ENCODE measurements at regions not wholly inside any gene's neighbourhood (a gene's known extent, or its start where the extent isn't known, plus 50 kb on each side); places are given as distances from the start of the nearest gene placed in this dataset.

- no peak overlapping the region for H2AFZ ChIP-seq
- no peak overlapping the region for H3K27ac ChIP-seq
- no peak for DNase-seq (ENCODE audit: low spot score)
- H4K20me1 ChIP-seq (ENCODE audit: insufficient read depth, poor library complexity, severe bottlenecking), result no peaks in the 10 kb centered on the region
- no peaks in the 10 kb centered on the region for H3K27me3 ChIP-seq
- no peaks in the 10 kb centered on the region for H3K9me2 ChIP-seq (replicated peaks; ENCODE audit: insufficient read depth)
- TF ChIP-seq CTCF (IDR thresholded peaks at IDR 0.05; ENCODE audit: poor library complexity) (no peak), EZH2 (IDR thresholded peaks at IDR 0.05; ENCODE audit: borderline replicate concordance) (no peak), EZH2phosphoT487 (IDR thresholded peaks at IDR 0.05; ENCODE audit: low read depth, severe bottlenecking, unreplicated experiment) (no peak)
- no peaks in the 10 kb centered on the region for H3K9me3 ChIP-seq (ENCODE audit: low read depth)
- peaks cover 9% of the 10 kb centered on the region for H3K4me1 ChIP-seq (ENCODE audit: insufficient read depth)
- no peaks in the 10 kb centered on the region for H3K79me2 ChIP-seq
- H3K4me2 ChIP-seq, result no peak overlapping the region
- H3K4me3 ChIP-seq, result no peak overlapping the region
- WGBS (ENCODE audit: low lambda C conversion rate, missing lambda C conversion rate), result 68% methylated on average over 4 of the region's 4 CpGs
- H3K36me3 ChIP-seq (replicated peaks; ENCODE audit: insufficient read depth, low read depth), result no peaks in the 10 kb centered on the region
These were observed 229.7 kb upstream of the CDH5 start for GRCh38 chr16:66136841-66137240.

GRCh38 chr16:66135838-66136237 lies 230.7 kb upstream of the CDH5 start:
- TF ChIP-seq CTCF (IDR thresholded peaks at IDR 0.05; ENCODE audit: poor library complexity) (no peak), EZH2 (IDR thresholded peaks at IDR 0.05; ENCODE audit: borderline replicate concordance) (no peak), EZH2phosphoT487 (IDR thresholded peaks at IDR 0.05; ENCODE audit: low read depth, severe bottlenecking, unreplicated experiment) (no peak)
- Histone ChIP-seq H2AFZ (no peak overlapping the region), H4K20me1 (ENCODE audit: insufficient read depth, poor library complexity, severe bottlenecking) (no peaks in the 10 kb centered on the region), H3K4me2 (no peak overlapping the region), H3K9me2 (replicated peaks; ENCODE audit: insufficient read depth) (no peaks in the 10 kb centered on the region), H3K9me3 (ENCODE audit: low read depth) (no peaks in the 10 kb centered on the region), H3K27ac (no peak overlapping the region), H3K4me3 (no peak overlapping the region), H3K4me1 (ENCODE audit: insufficient read depth) (peaks cover 9% of the 10 kb centered on the region), H3K79me2 (no peaks in the 10 kb centered on the region), H3K27me3 (no peaks in the 10 kb centered on the region), H3K36me3 (replicated peaks; ENCODE audit: insufficient read depth, low read depth) (no peaks in the 10 kb centered on the region)
- 92% methylated on average over 5 of the region's 5 CpGs for WGBS (ENCODE audit: low lambda C conversion rate, missing lambda C conversion rate)
- no peak for DNase-seq (ENCODE audit: low spot score)

GRCh38 chr16:66135421-66135831 lies 231.1 kb upstream of the CDH5 start:
- peaks cover 9% of the 10 kb centered on the region for H3K4me1 ChIP-seq (ENCODE audit: insufficient read depth)
- no peak overlapping the region for H3K27ac ChIP-seq
- H4K20me1 ChIP-seq (ENCODE audit: insufficient read depth, poor library complexity, severe bottlenecking), result no peaks in the 10 kb centered on the region
- H3K9me2 ChIP-seq (replicated peaks; ENCODE audit: insufficient read depth), result no peaks in the 10 kb centered on the region
- H3K4me3 ChIP-seq, result no peak overlapping the region
- H3K79me2 ChIP-seq, result no peaks in the 10 kb centered on the region
- TF ChIP-seq EZH2phosphoT487 (IDR thresholded peaks at IDR 0.05; ENCODE audit: low read depth, severe bottlenecking, unreplicated experiment) (no peak), EZH2 (IDR thresholded peaks at IDR 0.05; ENCODE audit: borderline replicate concordance) (no peak), CTCF (IDR thresholded peaks at IDR 0.05; ENCODE audit: poor library complexity) (no peak)
- H3K27me3 ChIP-seq, result no peaks in the 10 kb centered on the region
- H3K4me2 ChIP-seq, result no peak overlapping the region
- no peaks in the 10 kb centered on the region for H3K9me3 ChIP-seq (ENCODE audit: low read depth)
- WGBS (ENCODE audit: low lambda C conversion rate, missing lambda C conversion rate), result 61% methylated on average over 4 of the region's 4 CpGs
- DNase-seq (ENCODE audit: low spot score), result peak; percentile 24
- H3K36me3 ChIP-seq (replicated peaks; ENCODE audit: insufficient read depth, low read depth), result no peaks in the 10 kb centered on the region
- H2AFZ ChIP-seq, result no peak overlapping the region

GRCh38 chr16:66134875-66135274 lies 231.6 kb upstream of the CDH5 start:
- Histone ChIP-seq H3K4me3 (no peak overlapping the region), H2AFZ (no peak overlapping the region), H3K4me1 (ENCODE audit: insufficient read depth) (peaks cover 9% of the 10 kb centered on the region), H3K27ac (no peak overlapping the region), H3K79me2 (no peaks in the 10 kb centered on the region), H3K27me3 (no peaks in the 10 kb centered on the region), H3K9me3 (ENCODE audit: low read depth) (no peaks in the 10 kb centered on the region), H3K4me2 (no peak overlapping the region), H4K20me1 (ENCODE audit: insufficient read depth, poor library complexity, severe bottlenecking) (no peaks in the 10 kb centered on the region), H3K36me3 (replicated peaks; ENCODE audit: insufficient read depth, low read depth) (no peaks in the 10 kb centered on the region), H3K9me2 (replicated peaks; ENCODE audit: insufficient read depth) (no peaks in the 10 kb centered on the region)
- WGBS (ENCODE audit: low lambda C conversion rate, missing lambda C conversion rate), result 77% methylated on average over 5 of the region's 5 CpGs
- TF ChIP-seq CTCF (IDR thresholded peaks at IDR 0.05; ENCODE audit: poor library complexity) (no peak), EZH2 (IDR thresholded peaks at IDR 0.05; ENCODE audit: borderline replicate concordance) (no peak), EZH2phosphoT487 (IDR thresholded peaks at IDR 0.05; ENCODE audit: low read depth, severe bottlenecking, unreplicated experiment) (no peak)
- DNase-seq (ENCODE audit: low spot score), result no peak
